ENCODE measurements at regions not wholly inside any gene's neighbourhood (a gene's known extent, or its start where the extent isn't known, plus 50 kb on each side); places are given as distances from the start of the nearest gene placed in this dataset.

DNA sequence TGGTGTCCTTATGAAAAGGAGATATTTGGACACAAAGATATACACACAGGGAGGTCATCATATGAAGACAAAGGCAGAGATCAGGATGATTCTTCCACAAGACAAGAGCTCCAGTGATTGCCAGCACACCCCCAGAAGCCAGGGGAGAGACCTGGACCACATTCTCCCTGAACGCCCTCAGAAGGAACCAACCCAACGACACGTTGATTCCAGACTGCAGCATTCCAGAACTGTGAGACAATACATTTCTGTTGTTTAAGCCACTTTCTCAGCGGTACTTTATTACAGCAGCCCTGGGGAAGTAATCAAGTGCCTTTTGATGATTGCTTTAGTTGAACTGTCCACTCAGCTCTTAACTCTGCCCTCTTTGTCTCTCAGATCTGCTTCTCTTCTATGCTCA, 285.5 kb upstream of the SMARCA2 start:
- Histone ChIP-seq H3K4me2 (ENCODE audit: low read length) (no peak overlapping the region), H3K27me3 (ENCODE audit: insufficient read depth, low read length) (no peaks in the 10 kb centered on the region), H3K9ac (ENCODE audit: low read length) (no peak overlapping the region), H3K9me2 (ENCODE audit: low read depth, low read length) (no peaks in the 10 kb centered on the region), H3F3A (ENCODE audit: insufficient read depth, low read length) (no peaks in the 10 kb centered on the region), H3K79me2 (ENCODE audit: insufficient read depth, low read length) (no peaks in the 10 kb centered on the region), H3K4me3 (ENCODE audit: low read depth, low read length, poor library complexity, severe bottlenecking) (no peak overlapping the region), H3K4me1 (ENCODE audit: insufficient read depth, low read length, severe bottlenecking) (no peaks in the 10 kb centered on the region), H3K36me3 (ENCODE audit: insufficient read depth, low read length) (no peaks in the 10 kb centered on the region), H2AFZ (ENCODE audit: low read length) (no peak overlapping the region), H4K20me1 (ENCODE audit: insufficient read depth, low read length) (no peaks in the 10 kb centered on the region), H3K9me3 (ENCODE audit: low read length) (no peaks in the 10 kb centered on the region), H3K27ac (ENCODE audit: low read depth, low read length, poor library complexity, severe bottlenecking) (no peak overlapping the region)
- TF ChIP-seq EZH2 (IDR thresholded peaks at IDR 0.05; ENCODE audit: borderline replicate concordance, low read length): no peak
- TF ChIP-seq, protein P1, sequence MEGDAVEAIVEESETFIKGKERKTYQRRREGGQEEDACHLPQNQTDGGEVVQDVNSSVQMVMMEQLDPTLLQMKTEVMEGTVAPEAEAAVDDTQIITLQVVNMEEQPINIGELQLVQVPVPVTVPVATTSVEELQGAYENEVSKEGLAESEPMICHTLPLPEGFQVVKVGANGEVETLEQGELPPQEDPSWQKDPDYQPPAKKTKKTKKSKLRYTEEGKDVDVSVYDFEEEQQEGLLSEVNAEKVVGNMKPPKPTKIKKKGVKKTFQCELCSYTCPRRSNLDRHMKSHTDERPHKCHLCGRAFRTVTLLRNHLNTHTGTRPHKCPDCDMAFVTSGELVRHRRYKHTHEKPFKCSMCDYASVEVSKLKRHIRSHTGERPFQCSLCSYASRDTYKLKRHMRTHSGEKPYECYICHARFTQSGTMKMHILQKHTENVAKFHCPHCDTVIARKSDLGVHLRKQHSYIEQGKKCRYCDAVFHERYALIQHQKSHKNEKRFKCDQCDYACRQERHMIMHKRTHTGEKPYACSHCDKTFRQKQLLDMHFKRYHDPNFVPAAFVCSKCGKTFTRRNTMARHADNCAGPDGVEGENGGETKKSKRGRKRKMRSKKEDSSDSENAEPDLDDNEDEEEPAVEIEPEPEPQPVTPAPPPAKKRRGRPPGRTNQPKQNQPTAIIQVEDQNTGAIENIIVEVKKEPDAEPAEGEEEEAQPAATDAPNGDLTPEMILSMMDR (IDR thresholded peaks at IDR 0.05; ENCODE audit: low read length): no peak

GRCh38 chr9:1732670-1733069, 282.5 kb upstream of the SMARCA2 start:
- no peak overlapping the region for H2AFZ ChIP-seq (ENCODE audit: low read length)
- H3K4me2 ChIP-seq (ENCODE audit: low read length): no peak overlapping the region
- no peaks in the 10 kb centered on the region for H3K36me3 ChIP-seq (ENCODE audit: insufficient read depth, low read length)
- TF ChIP-seq, protein P1 (IDR thresholded peaks at IDR 0.05; ENCODE audit: low read length): peak; percentile 75
- no peak for TF ChIP-seq EZH2 (IDR thresholded peaks at IDR 0.05; ENCODE audit: borderline replicate concordance, low read length)
- no peaks in the 10 kb centered on the region for H3K9me2 ChIP-seq (ENCODE audit: low read depth, low read length)
- no peak overlapping the region for H3K9ac ChIP-seq (ENCODE audit: low read length)
- H4K20me1 ChIP-seq (ENCODE audit: insufficient read depth, low read length): no peaks in the 10 kb centered on the region
- H3K4me3 ChIP-seq (ENCODE audit: low read depth, low read length, poor library complexity, severe bottlenecking): no peak overlapping the region
- H3K4me1 ChIP-seq (ENCODE audit: insufficient read depth, low read length, severe bottlenecking): no peaks in the 10 kb centered on the region
- no peaks in the 10 kb centered on the region for H3K79me2 ChIP-seq (ENCODE audit: insufficient read depth, low read length)
- H3K9me3 ChIP-seq (ENCODE audit: low read length): no peaks in the 10 kb centered on the region
- no peaks in the 10 kb centered on the region for H3K27me3 ChIP-seq (ENCODE audit: insufficient read depth, low read length)
- H3K27ac ChIP-seq (ENCODE audit: low read depth, low read length, poor library complexity, severe bottlenecking): no peak overlapping the region
- no peaks in the 10 kb centered on the region for H3F3A ChIP-seq (ENCODE audit: insufficient read depth, low read length)

GRCh38 chr9:1738511-1739100, 276.5 kb upstream of the SMARCA2 start:
- H4K20me1 ChIP-seq (ENCODE audit: insufficient read depth, low read length): no peaks in the 10 kb centered on the region
- no peaks in the 10 kb centered on the region for H3K79me2 ChIP-seq (ENCODE audit: insufficient read depth, low read length)
- no peak overlapping the region for H3K9ac ChIP-seq (ENCODE audit: low read length)
- H3K9me2 ChIP-seq (ENCODE audit: low read depth, low read length): no peaks in the 10 kb centered on the region
- H3K4me1 ChIP-seq (ENCODE audit: insufficient read depth, low read length, severe bottlenecking): no peaks in the 10 kb centered on the region
- H3K36me3 ChIP-seq (ENCODE audit: insufficient read depth, low read length): no peaks in the 10 kb centered on the region
- H3K9me3 ChIP-seq (ENCODE audit: low read length): no peaks in the 10 kb centered on the region
- no peak overlapping the region for H2AFZ ChIP-seq (ENCODE audit: low read length)
- no peak overlapping the region for H3K4me2 ChIP-seq (ENCODE audit: low read length)
- no peak overlapping the region for H3K27ac ChIP-seq (ENCODE audit: low read depth, low read length, poor library complexity, severe bottlenecking)
- no peaks in the 10 kb centered on the region for H3F3A ChIP-seq (ENCODE audit: insufficient read depth, low read length)
- TF ChIP-seq, protein P1 (IDR thresholded peaks at IDR 0.05; ENCODE audit: low read length): no peak
- no peak for TF ChIP-seq EZH2 (IDR thresholded peaks at IDR 0.05; ENCODE audit: borderline replicate concordance, low read length)
- H3K4me3 ChIP-seq (ENCODE audit: low read depth, low read length, poor library complexity, severe bottlenecking): no peak overlapping the region
- no peaks in the 10 kb centered on the region for H3K27me3 ChIP-seq (ENCODE audit: insufficient read depth, low read length)

Measured in OCI-LY1 (cell line).